B cell (primary cell): ENCODE measurements at regions not wholly inside any gene's neighbourhood (a gene's known extent, or its start where the extent isn't known, plus 50 kb on each side); places are given as distances from the start of the nearest gene placed in this dataset.

Source experiments
- ATAC-seq: fragments of 200-7000 bp; cut with Tn5 transposase; one replicate; pipeline ENCODE4 v1.10.0; 2021; ENCODE audit warnings: low read depth, mild to moderate bottlenecking, moderate number of reproducible peaks, moderate library complexity
- CTCF ChIA-PET: fragments of 350-600 bp; sonication (Branson Sonifier 250); formaldehyde crosslinking; loops from one replicate; lab custom pipeline; 2021; ENCODE audit warnings: antibody characterized with exemption, inconsistent platforms; lab: Charles Lee
- POLR2A ChIA-PET: fragments of 350-600 bp; sonication (Branson Sonifier 250); formaldehyde crosslinking; loops from one replicate; lab custom pipeline; 2021; ENCODE audit warnings: antibody characterized with exemption; lab: Charles Lee
- DNase-seq: peaks from one replicate; pipeline ENCODE4 v3.0.0; 2013
- H2AFZ ChIP-seq: 2 replicates; pipeline ENCODE4 v1.6.1; 2012; ENCODE audit warnings: mild to moderate bottlenecking, low read depth, low read length; ENCODE audit not compliant: insufficient read depth, poor library complexity, severe bottlenecking
- H3K27ac ChIP-seq, 2 donors: 1 replicate in 1 of 2; 2 replicates in 1 of 2; pipeline ENCODE4 v1.5.1; 2012 to 2013; ENCODE audit warnings: low read length in 2 of 2, mild to moderate bottlenecking in 2 of 2, moderate library complexity in 1 of 2
- H3K27me3 ChIP-seq, 4 experiments: fragments of 200-600 bp in 1 of 4; sonication (generic) in 1 of 4; replicated peaks in 1 of 4; 1 replicate in 2 of 4; 2 replicates in 2 of 4; pipeline versions ENCODE4 v1.6.1 to v1.7.0; 2013 to 2016; ENCODE audit warnings: low read length in 3 of 4, mild to moderate bottlenecking in 2 of 4, mixed read lengths in 1 of 4, moderate library complexity in 1 of 4; ENCODE audit not compliant: insufficient read depth in 4 of 4, control insufficient read depth in 3 of 4; ENCODE audit errors: control extremely low read depth in 1 of 4
- H3K36me3 ChIP-seq, 2 experiments: replicated peaks in 1 of 2; 1 replicate in 1 of 2; 2 replicates in 1 of 2; pipeline versions ENCODE4 v1.6.1 to v1.7.1; 2013; ENCODE audit warnings: low read length in 1 of 2; ENCODE audit not compliant: insufficient read depth in 2 of 2, control insufficient read depth in 1 of 2; ENCODE audit errors: control extremely low read depth in 1 of 2, extremely low read depth in 1 of 2
- H3K4me1 ChIP-seq, 2 donors: fragments of 200-600 bp in 1 of 2; sonication (generic) in 1 of 2; 1 replicate in 1 of 2; 2 replicates in 1 of 2; pipeline versions ENCODE4 v1.5.1 to v1.6.1; 2013 to 2017; ENCODE audit warnings: low read length in 2 of 2; ENCODE audit not compliant: control insufficient read depth in 2 of 2, insufficient read depth in 2 of 2
- H3K4me2 ChIP-seq: replicated peaks from 2 replicates; pipeline ENCODE3; 2012; ENCODE audit warnings: mild to moderate bottlenecking, low read depth, low read length; ENCODE audit not compliant: poor library complexity, severe bottlenecking
- H3K4me3 ChIP-seq, 5 experiments: fragments of 200-600 bp in 1 of 5; sonication (generic) in 1 of 5; 1 replicate in 3 of 5; 2 replicates in 2 of 5; pipeline versions ENCODE4 v1.5.1 to v1.7.0; 2011 to 2016; ENCODE audit warnings: low read length in 4 of 5, mild to moderate bottlenecking in 4 of 5, low read depth in 2 of 5, control low read depth in 1 of 5, moderate library complexity in 1 of 5; ENCODE audit not compliant: insufficient read depth in 1 of 5; ENCODE audit errors: control extremely low read depth in 1 of 5, extremely low read depth in 1 of 5
- H3K79me2 ChIP-seq: fragments of 200-600 bp; sonication (generic); one replicate; pipeline ENCODE4 v1.6.0; 2016; ENCODE audit warnings: low read length; ENCODE audit not compliant: control insufficient read depth, insufficient read depth
- H3K9ac ChIP-seq: fragments of 200-600 bp; sonication (generic); 2 replicates; pipeline ENCODE4 v1.6.1; 2017; ENCODE audit warnings: mild to moderate bottlenecking, low read length, moderate library complexity
- H3K9me3 ChIP-seq, 3 donors: one replicate each; pipeline versions ENCODE4 v1.6.1 to v1.7.1; 2013; ENCODE audit warnings: low read length in 2 of 3; ENCODE audit not compliant: control insufficient read depth in 2 of 3, insufficient read depth in 1 of 3; ENCODE audit errors: control extremely low read depth in 1 of 3
- H4K20me1 ChIP-seq: 2 replicates; pipeline ENCODE4 v1.6.0; 2012; ENCODE audit warnings: mild to moderate bottlenecking, low read length; ENCODE audit not compliant: insufficient read depth, control insufficient read depth, poor library complexity, severe bottlenecking
- H3K27ac Mint-ChIP-seq: one replicate; pipeline ENCODE4 v1.8.0; 2021; ENCODE audit warnings: mixed read lengths
- H3K27me3 Mint-ChIP-seq: one replicate; pipeline ENCODE4 v1.8.0; 2021; ENCODE audit warnings: mixed read lengths
- H3K4me1 Mint-ChIP-seq: one replicate; pipeline ENCODE4 v1.8.0; 2021; ENCODE audit warnings: mixed read lengths
- H3K4me3 Mint-ChIP-seq: one replicate; pipeline ENCODE4 v1.8.0; 2021; ENCODE audit warnings: mixed read lengths
- H3K9me3 Mint-ChIP-seq: one replicate; pipeline ENCODE4 v1.8.0; 2022; ENCODE audit warnings: mixed read lengths; ENCODE audit not compliant: insufficient read depth
- EZH2 ChIP-seq: IDR thresholded peaks from 2 replicates; pipeline ENCODE4 v1.6.1; 2012; ENCODE audit warnings: borderline replicate concordance, low read depth, mild to moderate bottlenecking, moderate library complexity, low read length; ENCODE audit not compliant: insufficient read depth, poor library complexity, severe bottlenecking
- WGBS: methylation state at CpG from one replicate; pipeline ENCODE4 v1.1.5; 2013; ENCODE audit warnings: missing lambda C conversion rate; ENCODE audit not compliant: insufficient coverage; 5-methylcytosine and 5-hydroxymethylcytosine counted together
- intact Hi-C: fragments of 100-400 bp; cut with micrococcal nuclease; formaldehyde crosslinking; loops from one replicate; pipeline ENCODE4 v1.10.0; 2022
- TF ChIP-seq, protein P1 (sequence below): fragments of 200-600 bp; IDR thresholded peaks from one replicate; pipeline ENCODE4 v1.8.0; 2022; ENCODE audit warnings: antibody characterized with exemption, mild to moderate bottlenecking

DNA sequence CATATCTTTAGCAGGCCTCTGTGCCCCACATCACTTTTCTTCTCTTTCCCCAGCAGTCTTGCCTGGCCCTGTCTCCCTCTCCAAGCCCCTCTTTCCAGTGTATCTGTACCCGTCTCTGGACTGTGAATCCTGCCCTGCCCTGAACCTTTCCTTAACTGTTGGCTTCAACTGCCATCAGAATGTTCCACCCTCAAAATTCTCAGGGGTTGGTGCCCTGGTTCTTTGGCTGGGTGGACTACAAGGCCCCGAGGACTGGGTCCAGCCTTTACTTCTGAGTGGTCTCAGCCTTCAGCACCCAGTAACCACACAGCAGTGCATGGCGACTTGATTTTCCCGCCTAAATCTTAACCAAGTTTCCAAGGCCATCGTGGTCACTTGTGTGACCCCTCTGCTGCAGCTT, 333.5 kb upstream of the RGMA start:
- Mint-ChIP-seq H3K4me3 (no peak overlapping the region), H3K9me3 (no peaks in the 10 kb centered on the region), H3K27me3 (no peaks in the 10 kb centered on the region), H3K27ac (no peak overlapping the region), H3K4me1 (no peaks in the 10 kb centered on the region)
- H3K36me3 ChIP-seq = no peaks in the 10 kb centered on the region
- TF ChIP-seq, protein P1, sequence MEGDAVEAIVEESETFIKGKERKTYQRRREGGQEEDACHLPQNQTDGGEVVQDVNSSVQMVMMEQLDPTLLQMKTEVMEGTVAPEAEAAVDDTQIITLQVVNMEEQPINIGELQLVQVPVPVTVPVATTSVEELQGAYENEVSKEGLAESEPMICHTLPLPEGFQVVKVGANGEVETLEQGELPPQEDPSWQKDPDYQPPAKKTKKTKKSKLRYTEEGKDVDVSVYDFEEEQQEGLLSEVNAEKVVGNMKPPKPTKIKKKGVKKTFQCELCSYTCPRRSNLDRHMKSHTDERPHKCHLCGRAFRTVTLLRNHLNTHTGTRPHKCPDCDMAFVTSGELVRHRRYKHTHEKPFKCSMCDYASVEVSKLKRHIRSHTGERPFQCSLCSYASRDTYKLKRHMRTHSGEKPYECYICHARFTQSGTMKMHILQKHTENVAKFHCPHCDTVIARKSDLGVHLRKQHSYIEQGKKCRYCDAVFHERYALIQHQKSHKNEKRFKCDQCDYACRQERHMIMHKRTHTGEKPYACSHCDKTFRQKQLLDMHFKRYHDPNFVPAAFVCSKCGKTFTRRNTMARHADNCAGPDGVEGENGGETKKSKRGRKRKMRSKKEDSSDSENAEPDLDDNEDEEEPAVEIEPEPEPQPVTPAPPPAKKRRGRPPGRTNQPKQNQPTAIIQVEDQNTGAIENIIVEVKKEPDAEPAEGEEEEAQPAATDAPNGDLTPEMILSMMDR = no peak
- no peak for TF ChIP-seq EZH2
- no peak overlapping the region for H2AFZ ChIP-seq
- H3K4me2 ChIP-seq = no peak overlapping the region
- peaks cover 0 to 8% (median 0%) of the 10 kb centered on the region in 3 donors for H3K9me3 ChIP-seq
- H4K20me1 ChIP-seq = no peaks in the 10 kb centered on the region
- POLR2A ChIA-PET = no interaction called here
- ATAC-seq (no peak), DNase-seq (no peak)
- WGBS = 87% methylated on average over 3 of the region's 5 CpGs
- no peak overlapping the region for H3K4me3 ChIP-seq
- H3K27ac ChIP-seq = no peak overlapping the region
- H3K4me1 ChIP-seq = no peaks in the 10 kb centered on the region
- no peaks in the 10 kb centered on the region for H3K27me3 ChIP-seq
- no peak overlapping the region for H3K9ac ChIP-seq
- intact Hi-C loops = no loop called here
- CTCF ChIA-PET = no interaction called here
- no peaks in the 10 kb centered on the region for H3K79me2 ChIP-seq

DNA sequence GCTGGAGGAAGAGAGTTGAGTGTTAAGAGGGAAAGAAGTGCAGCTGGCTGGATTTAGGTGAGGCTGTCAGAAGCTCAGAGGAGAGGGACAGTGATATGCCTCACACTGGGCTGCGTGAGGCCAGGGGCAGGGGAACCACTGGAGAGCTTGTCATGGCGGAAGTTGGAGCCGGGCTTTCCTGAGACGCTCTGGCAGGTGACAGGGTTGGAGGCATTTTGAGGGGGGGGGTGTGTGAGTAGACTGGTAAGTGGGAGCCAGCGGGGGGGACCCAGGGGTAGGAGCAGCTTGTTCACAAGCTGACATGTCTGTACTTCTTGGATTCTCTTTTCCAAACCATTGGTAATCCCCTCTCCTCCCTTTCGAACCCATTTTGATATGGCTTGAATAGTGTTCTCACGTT, 331.5 kb upstream of the RGMA start:
- no peaks in the 10 kb centered on the region for H3K4me1 Mint-ChIP-seq

More for the DNA sequence above, 331.5 kb upstream of the RGMA start:
- no peaks in the 10 kb centered on the region for H3K79me2 ChIP-seq
- H3K27me3 ChIP-seq = no peaks in the 10 kb centered on the region
- no peak overlapping the region for H2AFZ ChIP-seq
- intact Hi-C loops = no loop called here
- no peak overlapping the region for H3K27ac ChIP-seq
- no peak overlapping the region for H3K27ac Mint-ChIP-seq
- no peak for DNase-seq
- H3K27me3 Mint-ChIP-seq = no peaks in the 10 kb centered on the region
- TF ChIP-seq EZH2 = no peak
- TF ChIP-seq, protein P1 = no peak
- H3K9me3 Mint-ChIP-seq = no peaks in the 10 kb centered on the region
- no peaks in the 10 kb centered on the region for H3K36me3 ChIP-seq
- no peak overlapping the region for H3K9ac ChIP-seq
- POLR2A ChIA-PET = no interaction called here
- 94% methylated on average over 2 of the region's 7 CpGs for WGBS
- CTCF ChIA-PET = interaction anchor here (0.6 kb wide), 1 partner anchor 165 kb away, joined by 3 read pairs; no protein-coding TSS in a partner anchor
- no peak overlapping the region for H3K4me3 ChIP-seq
- H3K4me3 Mint-ChIP-seq = no peak overlapping the region
- no peak overlapping the region for H3K4me2 ChIP-seq
- no peaks in the 10 kb centered on the region for H4K20me1 ChIP-seq
- H3K9me3 ChIP-seq = peaks cover 0 to 8% (median 0%) of the 10 kb centered on the region in 3 donors
- no peaks in the 10 kb centered on the region for H3K4me1 ChIP-seq
- no peak for ATAC-seq
